ENCODE measurements at regions not wholly inside any gene's neighbourhood (a gene's known extent, or its start where the extent isn't known, plus 50 kb on each side); places are given as distances from the start of the nearest gene placed in this dataset.

- DNase-seq (ENCODE audit: low read depth in 1 of 2, low spot score in 1 of 2), result no peak
- FAIRE-seq, result no peak
- Histone ChIP-seq H3K4me3 (no peak overlapping the region), H3K4me2 (no peak overlapping the region), H3K27ac (no peak overlapping the region), H3K9me3 (no peaks in the 10 kb centered on the region; the same call in 2 of the 3 replicates), H3K4me1 (no peaks in the 10 kb centered on the region)
- CTCF ChIA-PET, result interaction anchor here (1.3 kb wide), 1 partner anchor 11 kb away, joined by 4 read pairs; no protein-coding TSS in a partner anchor
- POLR2A ChIA-PET, result no interaction called here
- under 1% methylated on average over 6 of the region's 6 CpGs for WGBS (ENCODE audit: missing lambda C conversion rate)
- TF ChIP-seq, protein P1, sequence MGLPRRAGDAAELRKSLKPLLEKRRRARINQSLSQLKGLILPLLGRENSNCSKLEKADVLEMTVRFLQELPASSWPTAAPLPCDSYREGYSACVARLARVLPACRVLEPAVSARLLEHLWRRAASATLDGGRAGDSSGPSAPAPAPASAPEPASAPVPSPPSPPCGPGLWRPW (IDR thresholded peaks at IDR 0.05), result no peak
- TF ChIP-seq BHLHE40 (IDR thresholded peaks at IDR 0.05; ENCODE audit: low read depth, low read length) (no peak), HOXB13 (CRISPR knock-in tag; IDR thresholded peaks at IDR 0.05; ENCODE audit: low read depth) (no peak), HEYL (CRISPR knock-in tag; IDR thresholded peaks at IDR 0.05) (no peak)
- ATAC-seq, result no peak
These were observed 292.7 kb downstream of the GLRX3 start for GRCh38 chr10:130428936-130429335.

DNA sequence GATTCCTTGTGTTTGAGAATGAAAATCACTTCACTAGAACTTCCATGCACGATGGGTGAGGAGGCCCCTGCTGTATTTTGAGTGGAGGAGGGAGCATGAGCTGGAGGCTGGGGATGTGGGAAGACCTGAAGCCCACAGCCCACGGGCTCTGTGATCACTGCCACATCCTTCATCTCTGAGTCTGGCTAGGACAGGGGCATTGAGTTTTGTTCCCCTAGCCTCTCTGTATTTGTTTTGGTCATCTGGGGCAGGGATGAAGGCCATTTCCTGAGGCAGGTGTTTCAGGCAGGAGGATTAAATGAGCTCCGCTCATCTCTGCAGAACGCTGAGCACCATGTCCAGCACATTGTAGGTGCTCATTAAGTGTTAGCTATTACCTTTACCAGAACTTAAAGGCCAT is 293.6 kb downstream of the GLRX3 start:
- 28% methylated on average over 4 of the region's 4 CpGs for WGBS (ENCODE audit: missing lambda C conversion rate)
- DNase-seq (ENCODE audit: low read depth in 1 of 2, low spot score in 1 of 2) (no peak), FAIRE-seq (no peak), ATAC-seq (no peak)
- ChIA-PET CTCF (no interaction called here), POLR2A (no interaction called here)
- Histone ChIP-seq H3K9me3 (no peaks in the 10 kb centered on the region; the same call in 2 of the 3 replicates), H3K4me1 (no peaks in the 10 kb centered on the region), H3K4me2 (no peak overlapping the region), H3K27ac (no peak overlapping the region), H3K4me3 (no peak overlapping the region)
- no peak for TF ChIP-seq MYC (IDR thresholded peaks at IDR 0.05; ENCODE audit: borderline replicate concordance, low read length)

DNA sequence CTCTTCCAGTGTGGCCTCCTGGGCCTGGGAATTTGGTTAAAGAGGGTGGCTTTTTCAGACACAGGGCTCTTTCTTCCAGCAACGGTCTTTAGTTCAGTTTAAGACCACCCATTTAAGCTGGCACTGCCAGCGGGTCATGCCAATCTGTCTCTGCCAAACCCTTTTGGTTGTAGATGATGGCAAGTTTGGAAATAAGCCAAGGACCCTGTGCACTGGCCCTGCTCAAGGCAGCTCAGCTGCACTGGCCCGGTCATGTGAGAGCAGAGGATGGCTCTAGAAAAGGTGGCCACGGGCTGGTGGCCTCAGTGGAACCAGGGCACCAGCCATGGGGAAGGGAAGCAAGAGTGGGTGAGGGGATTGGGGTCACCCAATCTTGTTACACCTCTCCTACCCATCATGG is 294.1 kb downstream of the GLRX3 start:
- no peak overlapping the region for H3K27ac ChIP-seq
- no peak for DNase-seq (ENCODE audit: low read depth in 1 of 2, low spot score in 1 of 2)
- H3K4me3 ChIP-seq, result no peak overlapping the region
- no peak overlapping the region for H3K4me2 ChIP-seq
- ATAC-seq, result no peak
- POLR2A ChIA-PET, result no interaction called here
- no peak for FAIRE-seq
- H3K9me3 ChIP-seq, result no peaks in the 10 kb centered on the region; the same call in 2 of the 3 replicates
- CTCF ChIA-PET, result no interaction called here
- WGBS (ENCODE audit: missing lambda C conversion rate), result 0% methylated on average over 4 of the region's 4 CpGs
- TF ChIP-seq E2F6 (IDR thresholded peaks at IDR 0.05; ENCODE audit: borderline replicate concordance, low read depth), result no peak
- TF ChIP-seq ESRRA (IDR thresholded peaks at IDR 0.05; ENCODE audit: borderline replicate concordance, low read length), result no peak
- TF ChIP-seq ELK1 (IDR thresholded peaks at IDR 0.05; ENCODE audit: low read depth, low read length), result no peak
- TF ChIP-seq GATA3 (IDR thresholded peaks at IDR 0.05; ENCODE audit: borderline replicate concordance), result no peak
- TF ChIP-seq TFCP2L1 (CRISPR knock-in tag; IDR thresholded peaks at IDR 0.05), result no peak
- TF ChIP-seq MAFK (IDR thresholded peaks at IDR 0.05; ENCODE audit: partially characterized antibody), result no peak
- TF ChIP-seq TP53 (CRISPR knock-in tag; IDR thresholded peaks at IDR 0.05), result no peak
- H3K4me1 ChIP-seq, result no peaks in the 10 kb centered on the region

- Histone ChIP-seq H3K4me3 (no peak overlapping the region), H3K27ac (no peak overlapping the region), H3K4me1 (no peaks in the 10 kb centered on the region), H3K9me3 (no peaks in the 10 kb centered on the region; the same call in 2 of the 3 replicates), H3K4me2 (no peak overlapping the region)
- ATAC-seq, result no peak
- ChIA-PET POLR2A (no interaction called here), CTCF (interaction anchor here (0.6 kb wide), 1 partner anchor 75 kb away, joined by 3 read pairs; no protein-coding TSS in a partner anchor)
- 7% methylated on average over 15 of the region's 15 CpGs for WGBS (ENCODE audit: missing lambda C conversion rate)
- no peak for FAIRE-seq
- DNase-seq (ENCODE audit: low read depth in 1 of 2, low spot score in 1 of 2), result no peak
- TF ChIP-seq HOXB5 (CRISPR knock-in tag; IDR thresholded peaks at IDR 0.05) (no peak), SREBF2 (IDR thresholded peaks at IDR 0.05) (no peak), HOXA7 (CRISPR knock-in tag; IDR thresholded peaks at IDR 0.05) (no peak), GATA3 (IDR thresholded peaks at IDR 0.05; ENCODE audit: borderline replicate concordance) (no peak), REST (IDR thresholded peaks at IDR 0.05) (no peak), RCOR1 (IDR thresholded peaks at IDR 0.05; ENCODE audit: low read depth, low read length) (no peak), ZFP36 (IDR thresholded peaks at IDR 0.05; ENCODE audit: borderline replicate concordance, partially characterized antibody) (no peak), RARB (CRISPR knock-in tag; IDR thresholded peaks at IDR 0.05) (no peak), PBX3 (IDR thresholded peaks at IDR 0.05) (no peak), EHF (CRISPR knock-in tag; IDR thresholded peaks at IDR 0.05) (no peak), NPAS2 (CRISPR knock-in tag; IDR thresholded peaks at IDR 0.05; ENCODE audit: borderline replicate concordance) (no peak)
These were observed 294.9 kb downstream of the GLRX3 start for GRCh38 chr10:130430852-130431704.

All from A549 (cell line).